Effector memory CD8-positive, alpha-beta T cell (primary cell): ENCODE measurements at regions not wholly inside any gene's neighbourhood (a gene's known extent, or its start where the extent isn't known, plus 50 kb on each side); places are given as distances from the start of the nearest gene placed in this dataset.
"Not testable (repeated sequence)": the region's sequence is repeated elsewhere in the genome, so short reads cannot be mapped to it uniquely, and the experiment has no call there.

Source experiments
- ATAC-seq: fragments of 150-1000 bp; cut with Tn5 transposase; replicated peaks from 2 replicates; pipeline ENCODE4 v1.10.0; 2021; ENCODE audit warnings: mild to moderate bottlenecking, moderate library complexity
- DNase-seq, 3 experiments: peaks; one replicate each; pipeline ENCODE4 v3.0.0; 2021
- H3K27ac Mint-ChIP-seq, 2 donors: one replicate each; pipeline ENCODE4 v1.8.0; 2022; ENCODE audit warnings: mild to moderate bottlenecking in 2 of 2, mixed read lengths in 2 of 2, moderate library complexity in 2 of 2
- H3K27me3 Mint-ChIP-seq, 2 donors: one replicate each; pipeline ENCODE4 v1.8.0; 2022; ENCODE audit warnings: mixed read lengths in 2 of 2
- H3K36me3 Mint-ChIP-seq: one replicate; pipeline ENCODE4 v1.8.0; 2022; ENCODE audit warnings: mild to moderate bottlenecking, moderate library complexity, mixed read lengths; ENCODE audit not compliant: insufficient read depth
- H3K4me1 Mint-ChIP-seq, 2 donors: one replicate each; pipeline ENCODE4 v1.8.0; 2022; ENCODE audit warnings: low read depth in 2 of 2, mixed read lengths in 2 of 2
- H3K4me3 Mint-ChIP-seq, 2 donors: one replicate each; pipeline ENCODE4 v1.8.0; 2022; ENCODE audit warnings: mild to moderate bottlenecking in 2 of 2, mixed read lengths in 2 of 2, moderate library complexity in 2 of 2
- H3K9me3 Mint-ChIP-seq, 2 donors: one replicate each; pipeline ENCODE4 v1.8.0; 2022; ENCODE audit warnings: mixed read lengths in 2 of 2

GRCh38 chr10:130283219-130283545 lies 147.0 kb downstream of the GLRX3 start:
- peaks cover 0 to 6% of the 10 kb centered on the region in 2 donors for H3K27me3 Mint-ChIP-seq
- no peak for ATAC-seq
- H3K4me1 Mint-ChIP-seq, result no peaks in the 10 kb centered on the region
- H3K27ac Mint-ChIP-seq, result no peak overlapping the region
- H3K4me3 Mint-ChIP-seq, result no peak overlapping the region
- no peak for DNase-seq
- H3K9me3 Mint-ChIP-seq, result peaks cover 19 to 49% of the 10 kb centered on the region in 2 donors
- H3K36me3 Mint-ChIP-seq, result no peaks in the 10 kb centered on the region

- not testable (repeated sequence) for DNase-seq, ATAC-seq, H3K4me1 Mint-ChIP-seq, H3K4me3 Mint-ChIP-seq, H3K27ac Mint-ChIP-seq, H3K36me3 Mint-ChIP-seq, H3K27me3 Mint-ChIP-seq
- H3K9me3 Mint-ChIP-seq, result peaks cover 5 to 13% of the 10 kb centered on the region in 2 donors
Measured at GRCh38 chr10:130295761-130296160, 159.6 kb downstream of the GLRX3 start.

- DNase-seq, result peak in 2 of 3 experiments; percentile 44 to 49
- H3K27ac Mint-ChIP-seq, result peak overlapping the region in 1 of 2 donors; percentile 81
Measured at GRCh38 chr10:130300608-130301020, 164.4 kb downstream of the GLRX3 start.

GRCh38 chr10:130301021-130301892 lies 165.1 kb downstream of the GLRX3 start:
- peak overlapping the region; percentile 79 to 81 for H3K27ac Mint-ChIP-seq
- peak overlapping the region; percentile 53 to 88 for H3K4me3 Mint-ChIP-seq
- peak; percentile 71 for ATAC-seq
- no peaks in the 10 kb centered on the region for H3K27me3 Mint-ChIP-seq
- H3K9me3 Mint-ChIP-seq, result peaks cover 4 to 26% of the 10 kb centered on the region in 2 donors
- H3K36me3 Mint-ChIP-seq, result no peaks in the 10 kb centered on the region
- no peaks in the 10 kb centered on the region for H3K4me1 Mint-ChIP-seq
- peak; percentile 40 to 59 (median 52) for DNase-seq

More at GRCh38 chr10:130300608-130301020, 164.4 kb downstream of the GLRX3 start:
- Mint-ChIP-seq H3K9me3 (peaks cover 3 to 20% of the 10 kb centered on the region in 2 donors), H3K4me3 (peak overlapping the region; percentile 53 to 88), H3K27me3 (no peaks in the 10 kb centered on the region), H3K36me3 (no peaks in the 10 kb centered on the region), H3K4me1 (no peaks in the 10 kb centered on the region)
- ATAC-seq, result peak; percentile 67

GRCh38 chr10:130326954-130327353 lies 190.8 kb downstream of the GLRX3 start:
- H3K9me3 Mint-ChIP-seq, result peaks cover 0 to 6% of the 10 kb centered on the region in 2 donors
- ATAC-seq, result no peak
- no peak for DNase-seq
- no peak overlapping the region for H3K27ac Mint-ChIP-seq
- H3K36me3 Mint-ChIP-seq, result no peaks in the 10 kb centered on the region
- H3K27me3 Mint-ChIP-seq, result no peaks in the 10 kb centered on the region
- H3K4me3 Mint-ChIP-seq, result no peak overlapping the region
- H3K4me1 Mint-ChIP-seq, result no peaks in the 10 kb centered on the region

GRCh38 chr10:130329792-130330191 lies 193.6 kb downstream of the GLRX3 start:
- Mint-ChIP-seq H3K4me3 (no peak overlapping the region), H3K27me3 (no peaks in the 10 kb centered on the region), H3K9me3 (no peaks in the 10 kb centered on the region), H3K27ac (no peak overlapping the region), H3K36me3 (peaks cover 2% of the 10 kb centered on the region), H3K4me1 (no peaks in the 10 kb centered on the region)
- ATAC-seq (no peak), DNase-seq (no peak)

GRCh38 chr10:130333185-130333584 lies 197.0 kb downstream of the GLRX3 start:
- Mint-ChIP-seq H3K36me3 (peaks cover 2% of the 10 kb centered on the region), H3K4me1 (no peaks in the 10 kb centered on the region), H3K27me3 (peaks cover 2 to 4% of the 10 kb centered on the region in 2 donors), H3K4me3 (no peak overlapping the region), H3K27ac (no peak overlapping the region), H3K9me3 (peaks cover 0 to under 1% of the 10 kb centered on the region in 2 donors)
- ATAC-seq (no peak), DNase-seq (no peak)

- peaks cover 2% of the 10 kb centered on the region for H3K36me3 Mint-ChIP-seq
- H3K27me3 Mint-ChIP-seq, result peaks cover 8 to 9% of the 10 kb centered on the region in 2 donors
- H3K4me1 Mint-ChIP-seq, result no peaks in the 10 kb centered on the region
- ATAC-seq (no peak), DNase-seq (no peak)
- H3K27ac Mint-ChIP-seq, result no peak overlapping the region
- no peak overlapping the region for H3K4me3 Mint-ChIP-seq
- H3K9me3 Mint-ChIP-seq, result peaks cover 0 to 2% of the 10 kb centered on the region in 2 donors
Measured at GRCh38 chr10:130335336-130335735, 199.1 kb downstream of the GLRX3 start.

GRCh38 chr10:130336617-130337304 lies 200.6 kb downstream of the GLRX3 start:
- no peak overlapping the region for H3K27ac Mint-ChIP-seq
- peaks cover 9 to 17% of the 10 kb centered on the region in 2 donors for H3K27me3 Mint-ChIP-seq
- DNase-seq (no peak), ATAC-seq (no peak)
- peaks cover 2% of the 10 kb centered on the region for H3K36me3 Mint-ChIP-seq
- H3K4me3 Mint-ChIP-seq, result no peak overlapping the region
- peaks cover 0 to 2% of the 10 kb centered on the region in 2 donors for H3K9me3 Mint-ChIP-seq
- H3K4me1 Mint-ChIP-seq, result no peaks in the 10 kb centered on the region

GRCh38 chr10:130337305-130337640 lies 201.1 kb downstream of the GLRX3 start:
- DNase-seq, result no peak
- Mint-ChIP-seq H3K4me3 (no peak overlapping the region), H3K27ac (no peak overlapping the region), H3K4me1 (no peaks in the 10 kb centered on the region), H3K9me3 (peaks cover 0 to 2% of the 10 kb centered on the region in 2 donors), H3K27me3 (peaks cover 9 to 17% of the 10 kb centered on the region in 2 donors), H3K36me3 (peaks cover 2% of the 10 kb centered on the region)
- ATAC-seq, result no peak

- DNase-seq, result no peak
- H3K4me1 Mint-ChIP-seq, result no peaks in the 10 kb centered on the region
- H3K27ac Mint-ChIP-seq, result no peak overlapping the region
- ATAC-seq, result no peak
- H3K4me3 Mint-ChIP-seq, result no peak overlapping the region
- peaks cover 0 to 2% of the 10 kb centered on the region in 2 donors for H3K9me3 Mint-ChIP-seq
- H3K27me3 Mint-ChIP-seq, result peaks cover 9 to 17% of the 10 kb centered on the region in 2 donors
- peaks cover 2% of the 10 kb centered on the region for H3K36me3 Mint-ChIP-seq
Measured at GRCh38 chr10:130337696-130338635, 201.8 kb downstream of the GLRX3 start.

GRCh38 chr10:130338636-130339024 lies 202.4 kb downstream of the GLRX3 start:
- Mint-ChIP-seq H3K4me1 (no peaks in the 10 kb centered on the region), H3K27me3 (peaks cover 9 to 17% of the 10 kb centered on the region in 2 donors), H3K36me3 (peaks cover 2% of the 10 kb centered on the region), H3K9me3 (peaks cover 0 to 2% of the 10 kb centered on the region in 2 donors), H3K27ac (no peak overlapping the region), H3K4me3 (no peak overlapping the region)
- ATAC-seq (no peak), DNase-seq (no peak)

GRCh38 chr10:130339091-130339490 lies 202.9 kb downstream of the GLRX3 start:
- DNase-seq, result no peak
- Mint-ChIP-seq H3K27me3 (peaks cover 9 to 17% of the 10 kb centered on the region in 2 donors), H3K9me3 (peaks cover 0 to 2% of the 10 kb centered on the region in 2 donors), H3K4me3 (no peak overlapping the region), H3K36me3 (peaks cover 2% of the 10 kb centered on the region), H3K4me1 (no peaks in the 10 kb centered on the region), H3K27ac (no peak overlapping the region)
- no peak for ATAC-seq
